Endothelial cell of umbilical vein (primary cell): ENCODE measurements at regions not wholly inside any gene's neighbourhood (a gene's known extent, or its start where the extent isn't known, plus 50 kb on each side); places are given as distances from the start of the nearest gene placed in this dataset.

Experiments
- CTCF ChIP-seq, 2 donors: IDR thresholded peaks; 1 replicate in 1 of 2; 2 replicates in 1 of 2; pipeline ENCODE4 v1.5.1; 2011; ENCODE audit warnings: low read length in 2 of 2, mild to moderate bottlenecking in 2 of 2, moderate library complexity in 2 of 2, control low read depth in 1 of 2, inconsistent platforms in 1 of 2, low read depth in 1 of 2; ENCODE audit not compliant: insufficient read depth in 1 of 2; ENCODE audit errors: extremely low read depth in 1 of 2
- MAX ChIP-seq: IDR thresholded peaks from 2 replicates; pipeline ENCODE4 v1.6.1; 2011; ENCODE audit not compliant: insufficient read depth, insufficient read length
- POLR2A ChIP-seq: IDR thresholded peaks from 2 replicates; pipeline ENCODE4 v1.6.1; 2012; ENCODE audit warnings: low read depth, mild to moderate bottlenecking, control low read depth, low read length

GRCh38 chr16:65671071-65671470, 549.2 kb upstream of the CDH11 start:
- TF ChIP-seq CTCF (IDR thresholded peaks at IDR 0.05; ENCODE audit: extremely low read depth in 1 of 2, insufficient read depth in 1 of 2, low read depth in 1 of 2, low read length in 2 of 2) (no peak), MAX (no peak), POLR2A (no peak)
